ENCODE measurements at regions not wholly inside any gene's neighbourhood (a gene's known extent, or its start where the extent isn't known, plus 50 kb on each side); places are given as distances from the start of the nearest gene placed in this dataset.

- intact Hi-C loops (cut with DNase I, micrococcal nuclease): loop anchor here in 1 of 2 experiments (5.0 kb wide), 1 partner anchor 202 kb away; no protein-coding TSS in a partner anchor
- TF ChIP-seq CTCF (IDR thresholded peaks at IDR 0.05): no peak
- Mint-ChIP-seq H3K4me1 (ENCODE audit: low read depth) (no peaks in the 10 kb centered on the region), H3K9me3 (peaks cover 2% of the 10 kb centered on the region), H3K4me3 (no peak overlapping the region), H3K27me3 (no peaks in the 10 kb centered on the region), H3K27ac (no peak overlapping the region), H3K36me3 (ENCODE audit: low read depth) (no peaks in the 10 kb centered on the region)
- DNase-seq (no peak), ATAC-seq (ENCODE audit: poor library complexity) (no peak)
- no peaks in the 10 kb centered on the region for H3K36me3 ChIP-seq (ENCODE audit: insufficient read depth, low read length)
- ChIA-PET POLR2A (no interaction called here), CTCF (no interaction called here)
- H3K9me3 ChIP-seq (ENCODE audit: control insufficient read depth in 1 of 2, insufficient read depth in 1 of 2, low read length in 2 of 2): no peaks in the 10 kb centered on the region
- H3K27me3 ChIP-seq (ENCODE audit: control insufficient read depth in 1 of 2, insufficient read depth in 2 of 2, low read length in 2 of 2): no peaks in the 10 kb centered on the region
- H3K4me1 ChIP-seq (ENCODE audit: insufficient read depth, low read length): no peaks in the 10 kb centered on the region
- H3K4me3 ChIP-seq (ENCODE audit: low read length): no peak overlapping the region
- H3K27ac ChIP-seq (ENCODE audit: low read depth in 1 of 2, low read length in 2 of 2): no peak overlapping the region
Measured at GRCh38 chr12:73625226-73625625, 912.4 kb upstream of the ATXN7L3B start.

GRCh38 chr12:73629171-73629570 lies 908.5 kb upstream of the ATXN7L3B start:
- no peaks in the 10 kb centered on the region for H3K9me3 ChIP-seq (ENCODE audit: control insufficient read depth in 1 of 2, insufficient read depth in 1 of 2, low read length in 2 of 2)
- no peaks in the 10 kb centered on the region for H3K36me3 ChIP-seq (ENCODE audit: insufficient read depth, low read length)
- DNase-seq (no peak), ATAC-seq (ENCODE audit: poor library complexity) (no peak)
- no peaks in the 10 kb centered on the region for H3K27me3 ChIP-seq (ENCODE audit: control insufficient read depth in 1 of 2, insufficient read depth in 2 of 2, low read length in 2 of 2)
- Mint-ChIP-seq H3K36me3 (ENCODE audit: low read depth) (no peaks in the 10 kb centered on the region), H3K27ac (no peak overlapping the region), H3K27me3 (no peaks in the 10 kb centered on the region), H3K4me3 (no peak overlapping the region), H3K9me3 (no peaks in the 10 kb centered on the region), H3K4me1 (ENCODE audit: low read depth) (no peaks in the 10 kb centered on the region)
- intact Hi-C loops (cut with DNase I, micrococcal nuclease): loop anchor here in 1 of 2 experiments (5.0 kb wide), 1 partner anchor 198 kb away; no protein-coding TSS in a partner anchor
- TF ChIP-seq CTCF (IDR thresholded peaks at IDR 0.05): no peak
- no peak overlapping the region for H3K27ac ChIP-seq (ENCODE audit: low read depth in 1 of 2, low read length in 2 of 2)
- ChIA-PET POLR2A (no interaction called here), CTCF (no interaction called here)
- no peak overlapping the region for H3K4me3 ChIP-seq (ENCODE audit: low read length)
- H3K4me1 ChIP-seq (ENCODE audit: insufficient read depth, low read length): no peaks in the 10 kb centered on the region

GRCh38 chr12:73629893-73630831 lies 907.5 kb upstream of the ATXN7L3B start:
- TF ChIP-seq CTCF (IDR thresholded peaks at IDR 0.05): no peak
- no peaks in the 10 kb centered on the region for H3K36me3 Mint-ChIP-seq (ENCODE audit: low read depth)
- H3K27me3 Mint-ChIP-seq: no peaks in the 10 kb centered on the region
- CTCF ChIA-PET: no interaction called here
- POLR2A ChIA-PET: no interaction called here
- no peaks in the 10 kb centered on the region for H3K9me3 Mint-ChIP-seq
- H3K27ac Mint-ChIP-seq: no peak overlapping the region
- ATAC-seq (ENCODE audit: poor library complexity) (no peak), DNase-seq (no peak)
- intact Hi-C loops (cut with DNase I, micrococcal nuclease): loop anchor here in 1 of 2 experiments (5.0 kb wide), 1 partner anchor 197 kb away; no protein-coding TSS in a partner anchor
- no peak overlapping the region for H3K4me3 Mint-ChIP-seq
- Histone ChIP-seq H3K4me1 (ENCODE audit: insufficient read depth, low read length) (no peaks in the 10 kb centered on the region), H3K27ac (ENCODE audit: low read depth in 1 of 2, low read length in 2 of 2) (no peak overlapping the region), H3K36me3 (ENCODE audit: insufficient read depth, low read length) (no peaks in the 10 kb centered on the region), H3K9me3 (ENCODE audit: control insufficient read depth in 1 of 2, insufficient read depth in 1 of 2, low read length in 2 of 2) (no peaks in the 10 kb centered on the region), H3K4me3 (ENCODE audit: low read length) (no peak overlapping the region), H3K27me3 (ENCODE audit: control insufficient read depth in 1 of 2, insufficient read depth in 2 of 2, low read length in 2 of 2) (no peaks in the 10 kb centered on the region)
- no peaks in the 10 kb centered on the region for H3K4me1 Mint-ChIP-seq (ENCODE audit: low read depth)
